ENCODE measurements at regions not wholly inside any gene's neighbourhood (a gene's known extent, or its start where the extent isn't known, plus 50 kb on each side); places are given as distances from the start of the nearest gene placed in this dataset.

GRCh38 chr2:43098539-43098938 is 127.9 kb downstream of the ZFP36L2 start:
- Histone ChIP-seq H3K27me3 (ENCODE audit: control insufficient read depth, insufficient read depth, low read length) (no peaks in the 10 kb centered on the region), H3K36me3 (ENCODE audit: control insufficient read depth, insufficient read depth, low read length) (no peaks in the 10 kb centered on the region), H3K4me3 (ENCODE audit: low read depth, low read length) (no peak overlapping the region)
- no peak for TF ChIP-seq CTCF (IDR thresholded peaks at IDR 0.05; ENCODE audit: insufficient read depth, low read length, poor library complexity, severe bottlenecking)
- DNase-seq (ENCODE audit: low read depth): no peak

GRCh38 chr2:43097644-43098408 is 128.6 kb downstream of the ZFP36L2 start:
- Histone ChIP-seq H3K27me3 (ENCODE audit: control insufficient read depth, insufficient read depth, low read length) (no peaks in the 10 kb centered on the region), H3K4me3 (ENCODE audit: low read depth, low read length) (no peak overlapping the region), H3K36me3 (ENCODE audit: control insufficient read depth, insufficient read depth, low read length) (no peaks in the 10 kb centered on the region)
- DNase-seq (ENCODE audit: low read depth): no peak
- no peak for TF ChIP-seq CTCF (IDR thresholded peaks at IDR 0.05; ENCODE audit: insufficient read depth, low read length, poor library complexity, severe bottlenecking)

- H3K4me3 ChIP-seq (ENCODE audit: low read depth, low read length): no peak overlapping the region
- TF ChIP-seq CTCF (IDR thresholded peaks at IDR 0.05; ENCODE audit: insufficient read depth, low read length, poor library complexity, severe bottlenecking): no peak
- DNase-seq (ENCODE audit: low read depth): no peak
- no peaks in the 10 kb centered on the region for H3K27me3 ChIP-seq (ENCODE audit: control insufficient read depth, insufficient read depth, low read length)
- no peaks in the 10 kb centered on the region for H3K36me3 ChIP-seq (ENCODE audit: control insufficient read depth, insufficient read depth, low read length)
Observed at GRCh38 chr2:43095533-43096295, 130.7 kb downstream of the ZFP36L2 start.

- DNase-seq (ENCODE audit: low read depth): no peak
- Histone ChIP-seq H3K4me3 (ENCODE audit: low read depth, low read length) (no peak overlapping the region), H3K36me3 (ENCODE audit: control insufficient read depth, insufficient read depth, low read length) (no peaks in the 10 kb centered on the region), H3K27me3 (ENCODE audit: control insufficient read depth, insufficient read depth, low read length) (no peaks in the 10 kb centered on the region)
- no peak for TF ChIP-seq CTCF (IDR thresholded peaks at IDR 0.05; ENCODE audit: insufficient read depth, low read length, poor library complexity, severe bottlenecking)
Observed at GRCh38 chr2:43092520-43093179, 133.8 kb downstream of the ZFP36L2 start.

- Histone ChIP-seq H3K27me3 (ENCODE audit: control insufficient read depth, insufficient read depth, low read length) (no peaks in the 10 kb centered on the region), H3K36me3 (ENCODE audit: control insufficient read depth, insufficient read depth, low read length) (no peaks in the 10 kb centered on the region), H3K4me3 (ENCODE audit: low read depth, low read length) (no peak overlapping the region)
- no peak for TF ChIP-seq CTCF (IDR thresholded peaks at IDR 0.05; ENCODE audit: insufficient read depth, low read length, poor library complexity, severe bottlenecking)
- DNase-seq (ENCODE audit: low read depth): no peak
Observed at GRCh38 chr2:43090317-43090716, 136.1 kb downstream of the ZFP36L2 start.
